ENCODE measurements at regions not wholly inside any gene's neighbourhood (a gene's known extent, or its start where the extent isn't known, plus 50 kb on each side); places are given as distances from the start of the nearest gene placed in this dataset.
"Not testable (repeated sequence)": the region's sequence is repeated elsewhere in the genome, so short reads cannot be mapped to it uniquely, and the experiment has no call there.

DNA sequence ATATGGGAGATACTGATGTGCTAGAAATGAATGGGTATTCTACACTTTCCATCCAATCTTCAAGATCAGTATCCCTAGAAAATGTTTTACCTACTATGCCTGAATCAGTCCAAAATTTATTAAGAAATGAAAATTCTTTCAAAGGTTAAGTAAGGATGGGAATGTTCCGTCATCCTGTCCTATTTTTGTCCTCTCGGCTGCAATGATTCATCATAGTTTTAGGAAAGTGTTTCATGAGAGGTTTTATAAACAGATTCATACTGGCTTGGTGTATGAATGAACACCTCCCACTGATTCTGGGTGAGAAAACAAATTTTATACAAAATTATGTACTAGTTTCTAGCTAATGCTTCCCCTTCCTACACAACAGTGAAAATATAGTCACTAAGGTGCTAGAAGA, 504.6 kb upstream of the NR5A2 start:
- no peak overlapping the region for H3K4me3 Mint-ChIP-seq
- intact Hi-C loops (cut with micrococcal nuclease) = no loop called here

DNA sequence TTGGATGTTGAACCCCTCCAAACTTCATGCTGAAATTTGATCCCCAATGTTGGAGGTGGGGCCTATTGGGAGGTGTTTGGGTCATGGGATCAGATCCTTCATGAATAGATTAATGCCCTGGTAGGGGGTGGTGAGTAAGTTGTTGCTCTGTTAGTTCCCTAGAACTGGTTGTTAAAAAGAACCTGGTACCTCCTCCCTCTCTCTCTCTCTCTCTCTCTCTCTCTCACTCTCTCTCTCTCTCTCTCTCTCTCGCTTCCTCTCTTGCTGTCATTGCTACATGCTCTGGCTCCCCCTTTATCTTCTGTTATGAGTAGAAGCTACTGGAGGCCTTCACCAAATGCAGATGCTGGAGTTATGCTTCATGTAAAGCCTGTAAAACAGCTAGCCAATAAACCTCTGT, 498.2 kb upstream of the NR5A2 start:
- no peak overlapping the region for H3K4me3 Mint-ChIP-seq
- H3K27ac Mint-ChIP-seq = no peak overlapping the region

More for the DNA sequence above, 504.6 kb upstream of the NR5A2 start:
- H3K9me3 Mint-ChIP-seq = no peaks in the 10 kb centered on the region
- H3K27ac Mint-ChIP-seq = no peak overlapping the region
- H3K27me3 Mint-ChIP-seq = no peaks in the 10 kb centered on the region
- H3K36me3 Mint-ChIP-seq (ENCODE audit: low read depth) = no peaks in the 10 kb centered on the region
- H3K4me1 Mint-ChIP-seq (ENCODE audit: low read depth) = no peaks in the 10 kb centered on the region

DNA sequence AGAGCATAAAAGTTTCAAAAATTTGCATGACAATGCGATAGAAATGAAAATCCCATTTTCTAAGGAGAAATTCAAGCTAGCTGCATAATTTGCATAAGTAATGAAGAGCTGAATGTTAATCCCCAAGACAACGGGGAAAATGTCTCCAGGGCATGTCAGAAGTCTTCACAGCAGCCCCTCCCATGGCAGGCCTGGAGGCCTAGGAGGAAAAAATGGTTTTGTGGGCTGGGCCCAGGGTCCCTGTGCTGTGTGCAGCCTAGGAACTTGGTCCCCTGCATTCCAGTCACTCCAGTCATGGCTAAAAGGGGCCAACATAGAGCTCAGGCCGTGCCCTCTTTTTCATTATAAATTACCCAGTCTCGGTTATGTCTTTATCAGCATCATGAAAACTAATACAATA, 494.1 kb upstream of the NR5A2 start:
- H3K27me3 Mint-ChIP-seq; H3K27ac Mint-ChIP-seq; H3K4me1 Mint-ChIP-seq (ENCODE audit: low read depth); intact Hi-C loops (cut with micrococcal nuclease); H3K4me3 Mint-ChIP-seq; H3K36me3 Mint-ChIP-seq (ENCODE audit: low read depth): not testable (repeated sequence)
- H3K9me3 Mint-ChIP-seq = peaks cover 41% of the 10 kb centered on the region

More for the DNA sequence above, 498.2 kb upstream of the NR5A2 start:
- Mint-ChIP-seq H3K9me3 (peaks cover 10% of the 10 kb centered on the region), H3K36me3 (ENCODE audit: low read depth) (no peaks in the 10 kb centered on the region), H3K4me1 (ENCODE audit: low read depth) (no peaks in the 10 kb centered on the region), H3K27me3 (no peaks in the 10 kb centered on the region)
- intact Hi-C loops (cut with micrococcal nuclease) = no loop called here

GRCh38 chr1:199545780-199546179, 481.7 kb upstream of the NR5A2 start:
- H3K9me3 Mint-ChIP-seq = no peaks in the 10 kb centered on the region
- intact Hi-C loops (cut with micrococcal nuclease) = no loop called here
- no peak overlapping the region for H3K4me3 Mint-ChIP-seq
- H3K36me3 Mint-ChIP-seq (ENCODE audit: low read depth) = no peaks in the 10 kb centered on the region
- no peaks in the 10 kb centered on the region for H3K27me3 Mint-ChIP-seq
- no peak overlapping the region for H3K27ac Mint-ChIP-seq
- H3K4me1 Mint-ChIP-seq (ENCODE audit: low read depth) = no peaks in the 10 kb centered on the region

GRCh38 chr1:199546323-199546722, 481.2 kb upstream of the NR5A2 start:
- intact Hi-C loops (cut with micrococcal nuclease) = no loop called here
- H3K9me3 Mint-ChIP-seq = no peaks in the 10 kb centered on the region
- H3K27me3 Mint-ChIP-seq = no peaks in the 10 kb centered on the region

DNA sequence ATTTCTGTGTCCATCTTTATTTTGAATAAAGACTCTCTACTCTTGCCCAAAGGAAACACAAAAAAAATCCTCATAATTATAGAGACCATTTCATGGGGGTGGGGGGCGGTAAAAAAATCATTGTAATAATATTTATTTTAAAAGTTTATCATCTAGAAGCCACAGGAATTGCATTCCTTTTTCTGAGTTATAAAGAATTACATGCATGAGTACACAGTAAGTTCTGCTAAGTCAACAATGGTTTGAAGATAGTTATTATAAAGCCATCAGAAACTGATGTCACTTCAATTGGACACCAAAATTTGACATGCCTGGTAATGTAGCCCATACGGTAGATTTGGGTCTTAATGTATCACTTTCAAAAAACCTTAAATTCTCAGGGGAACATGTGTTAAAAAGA, 478.1 kb upstream of the NR5A2 start:
- no peak overlapping the region for H3K4me3 Mint-ChIP-seq
- no peak overlapping the region for H3K27ac Mint-ChIP-seq
- H3K36me3 Mint-ChIP-seq (ENCODE audit: low read depth) = no peaks in the 10 kb centered on the region
- no peaks in the 10 kb centered on the region for H3K4me1 Mint-ChIP-seq (ENCODE audit: low read depth)
- intact Hi-C loops (cut with micrococcal nuclease) = no loop called here
- H3K9me3 Mint-ChIP-seq = no peaks in the 10 kb centered on the region
- H3K27me3 Mint-ChIP-seq = no peaks in the 10 kb centered on the region

More at GRCh38 chr1:199546323-199546722, 481.2 kb upstream of the NR5A2 start:
- Mint-ChIP-seq H3K36me3 (ENCODE audit: low read depth) (no peaks in the 10 kb centered on the region), H3K27ac (no peak overlapping the region), H3K4me3 (no peak overlapping the region), H3K4me1 (ENCODE audit: low read depth) (no peaks in the 10 kb centered on the region)

- Mint-ChIP-seq H3K27ac (no peak overlapping the region), H3K27me3 (no peaks in the 10 kb centered on the region), H3K4me3 (no peak overlapping the region), H3K4me1 (ENCODE audit: low read depth) (no peaks in the 10 kb centered on the region), H3K9me3 (no peaks in the 10 kb centered on the region), H3K36me3 (ENCODE audit: low read depth) (no peaks in the 10 kb centered on the region)
- intact Hi-C loops (cut with micrococcal nuclease) = no loop called here
Measured at GRCh38 chr1:199550199-199551065, 477.1 kb upstream of the NR5A2 start.

- intact Hi-C loops (cut with micrococcal nuclease) = no loop called here
- no peaks in the 10 kb centered on the region for H3K4me1 Mint-ChIP-seq (ENCODE audit: low read depth)
- H3K27me3 Mint-ChIP-seq = no peaks in the 10 kb centered on the region
- no peak overlapping the region for H3K4me3 Mint-ChIP-seq
- no peaks in the 10 kb centered on the region for H3K9me3 Mint-ChIP-seq
- H3K36me3 Mint-ChIP-seq (ENCODE audit: low read depth) = no peaks in the 10 kb centered on the region
- H3K27ac Mint-ChIP-seq = no peak overlapping the region
Measured at GRCh38 chr1:199551967-199552565, 475.4 kb upstream of the NR5A2 start.

- no peaks in the 10 kb centered on the region for H3K36me3 Mint-ChIP-seq (ENCODE audit: low read depth)
- intact Hi-C loops (cut with micrococcal nuclease) = no loop called here
- no peaks in the 10 kb centered on the region for H3K27me3 Mint-ChIP-seq
- no peaks in the 10 kb centered on the region for H3K9me3 Mint-ChIP-seq
- no peak overlapping the region for H3K4me3 Mint-ChIP-seq
- H3K27ac Mint-ChIP-seq = no peak overlapping the region
- H3K4me1 Mint-ChIP-seq (ENCODE audit: low read depth) = no peaks in the 10 kb centered on the region
Measured at GRCh38 chr1:199553104-199553503, 474.4 kb upstream of the NR5A2 start.

DNA sequence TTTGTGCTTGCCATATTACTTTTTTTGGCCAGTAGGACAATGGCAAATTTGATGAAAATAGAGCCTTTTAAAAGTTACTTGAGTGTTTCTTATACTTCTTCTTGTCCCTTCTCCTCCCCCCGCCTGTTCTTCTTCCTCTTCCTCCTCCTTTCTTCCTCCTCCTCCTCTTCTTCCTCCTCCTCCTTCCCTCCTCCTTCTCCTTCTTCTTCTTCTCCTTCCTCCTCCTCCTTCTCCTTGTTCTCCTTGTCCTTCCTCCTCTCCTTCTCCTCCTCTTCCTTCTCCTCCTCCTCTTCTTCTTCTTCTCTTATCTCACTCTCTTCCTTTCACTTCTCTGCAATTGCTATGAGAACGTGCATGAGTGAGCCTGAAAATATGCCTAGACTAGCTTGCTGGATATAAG, 466.2 kb upstream of the NR5A2 start:
- Mint-ChIP-seq H3K36me3 (ENCODE audit: low read depth) (no peaks in the 10 kb centered on the region), H3K27ac (no peak overlapping the region), H3K4me3 (no peak overlapping the region), H3K4me1 (ENCODE audit: low read depth) (peaks cover 6% of the 10 kb centered on the region), H3K9me3 (no peaks in the 10 kb centered on the region), H3K27me3 (no peaks in the 10 kb centered on the region)
- intact Hi-C loops (cut with micrococcal nuclease) = no loop called here

- Mint-ChIP-seq H3K27ac (no peak overlapping the region), H3K27me3 (no peaks in the 10 kb centered on the region), H3K4me1 (ENCODE audit: low read depth) (no peaks in the 10 kb centered on the region), H3K4me3 (no peak overlapping the region), H3K36me3 (ENCODE audit: low read depth) (no peaks in the 10 kb centered on the region), H3K9me3 (no peaks in the 10 kb centered on the region)
- intact Hi-C loops (cut with micrococcal nuclease) = no loop called here
Measured at GRCh38 chr1:199573047-199573446, 454.5 kb upstream of the NR5A2 start.

DNA sequence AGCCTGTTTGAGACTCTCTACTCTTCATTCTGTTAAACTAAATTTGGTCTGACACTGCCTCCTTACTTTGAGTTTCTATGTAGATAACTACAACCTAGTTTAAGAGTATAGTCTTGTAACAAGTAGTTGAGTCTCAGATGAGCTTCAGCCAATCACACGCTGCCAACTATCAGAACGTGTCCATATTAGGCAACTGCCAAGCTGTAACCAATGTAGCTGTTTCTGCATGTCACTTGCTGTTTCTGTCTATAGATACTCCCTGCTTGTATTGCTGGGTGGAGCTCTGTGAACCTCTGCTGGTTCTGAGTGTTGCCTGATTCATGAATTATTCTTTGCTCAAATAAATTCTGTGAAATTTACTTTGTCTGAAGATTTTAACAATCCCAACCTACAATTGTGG, 452.6 kb upstream of the NR5A2 start:
- Mint-ChIP-seq H3K4me1 (ENCODE audit: low read depth) (no peaks in the 10 kb centered on the region), H3K9me3 (no peaks in the 10 kb centered on the region), H3K27me3 (no peaks in the 10 kb centered on the region), H3K36me3 (ENCODE audit: low read depth) (no peaks in the 10 kb centered on the region), H3K4me3 (no peak overlapping the region), H3K27ac (no peak overlapping the region)
- intact Hi-C loops (cut with micrococcal nuclease) = no loop called here

DNA sequence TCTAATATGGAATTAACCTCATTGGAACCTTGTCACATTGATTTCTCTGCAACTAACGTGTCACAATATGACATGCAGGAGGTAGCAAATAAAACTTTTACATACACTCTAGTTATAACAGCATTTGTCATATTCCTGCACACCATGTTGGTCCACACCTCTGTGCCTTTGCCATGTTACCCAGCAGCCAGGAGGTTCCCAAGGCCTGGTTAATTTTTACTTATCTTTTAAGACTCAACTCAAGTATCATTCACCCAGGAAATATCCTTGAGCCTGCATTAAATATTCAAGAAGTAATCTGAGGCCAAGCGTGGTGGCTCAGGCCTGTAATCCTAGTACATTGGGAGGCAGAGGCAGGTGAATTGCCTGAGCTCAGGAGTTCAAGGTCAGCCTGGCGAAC, 447.2 kb upstream of the NR5A2 start:
- Mint-ChIP-seq H3K4me3 (no peak overlapping the region), H3K4me1 (ENCODE audit: low read depth) (no peaks in the 10 kb centered on the region), H3K27ac (no peak overlapping the region), H3K9me3 (no peaks in the 10 kb centered on the region), H3K27me3 (no peaks in the 10 kb centered on the region), H3K36me3 (ENCODE audit: low read depth) (no peaks in the 10 kb centered on the region)
- intact Hi-C loops (cut with micrococcal nuclease) = no loop called here

GRCh38 chr1:199585392-199585791, 442.1 kb upstream of the NR5A2 start:
- H3K27me3 Mint-ChIP-seq = no peaks in the 10 kb centered on the region
- no peak overlapping the region for H3K27ac Mint-ChIP-seq
- H3K4me3 Mint-ChIP-seq = no peak overlapping the region
- no peaks in the 10 kb centered on the region for H3K4me1 Mint-ChIP-seq (ENCODE audit: low read depth)
- H3K36me3 Mint-ChIP-seq (ENCODE audit: low read depth) = no peaks in the 10 kb centered on the region
- intact Hi-C loops (cut with micrococcal nuclease) = no loop called here
- H3K9me3 Mint-ChIP-seq = no peaks in the 10 kb centered on the region

- no peak overlapping the region for H3K27ac Mint-ChIP-seq
- no peaks in the 10 kb centered on the region for H3K9me3 Mint-ChIP-seq
- H3K4me1 Mint-ChIP-seq (ENCODE audit: low read depth) = no peaks in the 10 kb centered on the region
- H3K27me3 Mint-ChIP-seq = no peaks in the 10 kb centered on the region
- intact Hi-C loops (cut with micrococcal nuclease) = no loop called here
- no peak overlapping the region for H3K4me3 Mint-ChIP-seq
- no peaks in the 10 kb centered on the region for H3K36me3 Mint-ChIP-seq (ENCODE audit: low read depth)
Measured at GRCh38 chr1:199590708-199591107, 436.8 kb upstream of the NR5A2 start.
